SK-N-MC (cell line): ENCODE measurements at regions not wholly inside any gene's neighbourhood (a gene's known extent, or its start where the extent isn't known, plus 50 kb on each side); places are given as distances from the start of the nearest gene placed in this dataset.

ENCODE experiments used
- EZH2 ChIP-seq: fragments of 200-600 bp; sonication (generic); IDR thresholded peaks from one replicate; pipeline ENCODE4 v1.6.1; 2017; ENCODE audit warnings: antibody characterized with exemption
- FOXP2 ChIP-seq: optimal IDR thresholded peaks from 2 replicates; pipeline ENCODE3; 2011; ENCODE audit warnings: mild to moderate bottlenecking, moderate library complexity; ENCODE audit not compliant: insufficient read depth; ENCODE audit errors: extremely low read length, control extremely low read depth
- POLR2AphosphoS5 ChIP-seq: IDR thresholded peaks from 2 replicates; pipeline ENCODE4 v1.6.1; 2012; ENCODE audit warnings: mild to moderate bottlenecking, low read depth, low read length, borderline replicate concordance

DNA sequence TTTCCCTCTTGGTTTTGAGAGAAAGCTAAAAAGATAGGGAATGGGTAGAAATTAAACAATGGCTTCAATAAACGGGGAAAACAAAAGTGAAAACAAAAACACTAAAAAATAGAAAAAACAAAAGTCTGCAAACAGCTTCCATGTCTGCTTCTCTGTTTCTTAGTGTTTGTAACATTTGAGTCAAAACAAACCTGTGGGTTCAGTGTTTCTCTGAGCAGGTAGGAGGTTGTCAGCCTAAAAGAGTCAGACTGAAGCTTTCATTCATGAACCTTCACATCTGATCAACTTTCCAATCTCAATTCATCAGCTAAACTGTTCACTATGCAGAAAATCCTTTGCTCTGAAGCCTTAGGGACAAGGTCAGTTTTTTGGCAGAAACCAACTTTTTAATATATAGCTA is 102.5 kb upstream of the ADAMTS16 start:
- TF ChIP-seq EZH2 (no peak), POLR2AphosphoS5 (no peak), FOXP2 (no peak)
